Neural cell (in vitro differentiated cells): ENCODE measurements at regions not wholly inside any gene's neighbourhood (a gene's known extent, or its start where the extent isn't known, plus 50 kb on each side); places are given as distances from the start of the nearest gene placed in this dataset.

Experiments
- H2AFZ ChIP-seq: fragments of 200-600, 300-800 bp; sonication (generic), shearing (Covaris generic); 2 replicates; pipeline ENCODE4 v1.6.0; 2014; ENCODE audit warnings: low read depth, mild to moderate bottlenecking, antibody characterized with exemption, low read length, moderate library complexity
- H3F3A ChIP-seq: fragments of 200-600 bp; shearing (Covaris generic); 2 replicates; pipeline ENCODE4 v1.6.1; 2016; ENCODE audit warnings: mild to moderate bottlenecking, moderate library complexity, mixed read lengths, antibody characterized with exemption, low read length; ENCODE audit not compliant: insufficient read depth, poor library complexity, severe bottlenecking
- H3K27ac ChIP-seq: fragments of 200-600, 300-800 bp; sonication (generic), shearing (Covaris generic); 2 replicates; pipeline ENCODE4 v1.5.1; 2014; ENCODE audit warnings: mild to moderate bottlenecking, low read length, moderate library complexity
- H3K27me3 ChIP-seq: fragments of 300-800, 200-600 bp; sonication (generic), shearing (Covaris generic); 2 replicates; pipeline ENCODE4 v1.6.0; 2014; ENCODE audit warnings: mild to moderate bottlenecking, low read depth, low read length, moderate library complexity; ENCODE audit not compliant: insufficient read depth
- H3K36me3 ChIP-seq: fragments of 300-800, 200-600 bp; sonication (generic), shearing (Covaris generic); 2 replicates; pipeline ENCODE4 v1.5.1; 2014; ENCODE audit warnings: mild to moderate bottlenecking, antibody characterized with exemption, low read length, moderate library complexity; ENCODE audit not compliant: insufficient read depth
- H3K4me2 ChIP-seq: fragments of 300-800, 200-600 bp; sonication (generic), shearing (Covaris generic); 2 replicates; pipeline ENCODE4 v1.6.0; 2014; ENCODE audit warnings: mild to moderate bottlenecking, low read length
- H3K4me3 ChIP-seq: fragments of 300-800, 200-600 bp; sonication (generic), shearing (Covaris generic); 2 replicates; pipeline ENCODE4 v1.5.1; 2014; ENCODE audit warnings: mild to moderate bottlenecking, low read length, moderate library complexity
- H3K79me2 ChIP-seq: fragments of 200-600 bp; shearing (Covaris generic); replicated peaks from 2 replicates; pipeline ENCODE4 v1.6.0; 2014; ENCODE audit warnings: mild to moderate bottlenecking, low read length, moderate library complexity; ENCODE audit not compliant: insufficient read depth
- H3K9ac ChIP-seq: fragments of 300-800, 200-600 bp; sonication (generic), shearing (Covaris generic); 2 replicates; pipeline ENCODE4 v1.6.1; 2016; ENCODE audit warnings: mild to moderate bottlenecking, low read length, mixed read lengths
- H3K9me2 ChIP-seq: fragments of 200-600 bp; shearing (Covaris generic); 2 replicates; pipeline ENCODE4 v1.6.1; 2016; ENCODE audit warnings: mild to moderate bottlenecking, low read length, mixed read lengths; ENCODE audit not compliant: insufficient read depth
- H3K9me3 ChIP-seq: fragments of 200-600, 300-800 bp; sonication (generic), shearing (Covaris generic); 2 replicates; pipeline ENCODE4 v1.6.1; 2016; ENCODE audit warnings: mild to moderate bottlenecking, mixed run types, low read length, moderate library complexity, mixed read lengths
- H4K20me1 ChIP-seq: fragments of 200-600 bp; shearing (Covaris generic); 2 replicates; pipeline ENCODE4 v1.6.1; 2016; ENCODE audit warnings: mild to moderate bottlenecking, mixed run types; ENCODE audit not compliant: insufficient read depth
- EP300 ChIP-seq: fragments of 450-650 bp; conservative IDR thresholded peaks from 2 replicates; pipeline ENCODE4 v1.6.1; 2014; ENCODE audit warnings: antibody characterized with exemption, mild to moderate bottlenecking, moderate library complexity; ENCODE audit not compliant: poor library complexity, severe bottlenecking
- EZH2 ChIP-seq: fragments of 200-600, 300-800 bp; shearing (Covaris generic), sonication (generic); IDR thresholded peaks from 2 replicates; pipeline ENCODE4 v1.6.1; 2014; ENCODE audit warnings: antibody characterized with exemption, low read length, borderline replicate concordance, mild to moderate bottlenecking; ENCODE audit not compliant: insufficient read depth, poor library complexity, severe bottlenecking
- MXI1 ChIP-seq: fragments of 450-650 bp; conservative IDR thresholded peaks from 2 replicates; pipeline ENCODE4 v1.6.1; 2014; ENCODE audit warnings: antibody characterized with exemption, mild to moderate bottlenecking; ENCODE audit not compliant: poor library complexity, severe bottlenecking
- POLR2AphosphoS5 ChIP-seq: IDR thresholded peaks from 2 replicates; pipeline ENCODE4 v1.6.1; 2012
- RAD21 ChIP-seq: fragments of 450-650 bp; conservative IDR thresholded peaks from 2 replicates; pipeline ENCODE4 v1.6.1; 2014; ENCODE audit warnings: antibody characterized with exemption, mild to moderate bottlenecking, moderate library complexity
- SMC3 ChIP-seq: fragments of 450-650 bp; conservative IDR thresholded peaks from 2 replicates; pipeline ENCODE4 v1.6.1; 2014; ENCODE audit warnings: antibody characterized with exemption, mild to moderate bottlenecking, moderate library complexity; ENCODE audit not compliant: poor library complexity
- TAF1 ChIP-seq: IDR thresholded peaks from 2 replicates; pipeline ENCODE4 v1.6.1; 2012; ENCODE audit warnings: low read depth
- TF ChIP-seq, protein P1 (sequence below): IDR thresholded peaks from 2 replicates; pipeline ENCODE4 v1.6.1; 2012; ENCODE audit warnings: borderline replicate concordance
- TF ChIP-seq, protein P2 (sequence below): fragments of 450-650 bp; IDR thresholded peaks from 2 replicates; pipeline ENCODE4 v1.5.1; 2014; ENCODE audit warnings: antibody characterized with exemption, mild to moderate bottlenecking, moderate library complexity; ENCODE audit not compliant: poor library complexity, severe bottlenecking

- Histone ChIP-seq H3K4me2 (no peak overlapping the region), H2AFZ (no peak overlapping the region), H3K9ac (no peak overlapping the region), H3K9me2 (no peaks in the 10 kb centered on the region), H4K20me1 (no peaks in the 10 kb centered on the region), H3K4me3 (no peak overlapping the region), H3K79me2 (no peaks in the 10 kb centered on the region), H3K27ac (no peak overlapping the region), H3K36me3 (no peaks in the 10 kb centered on the region), H3F3A (no peaks in the 10 kb centered on the region), H3K27me3 (no peaks in the 10 kb centered on the region), H3K9me3 (no peaks in the 10 kb centered on the region)
- no peak for TF ChIP-seq TAF1
- TF ChIP-seq, protein P1, sequence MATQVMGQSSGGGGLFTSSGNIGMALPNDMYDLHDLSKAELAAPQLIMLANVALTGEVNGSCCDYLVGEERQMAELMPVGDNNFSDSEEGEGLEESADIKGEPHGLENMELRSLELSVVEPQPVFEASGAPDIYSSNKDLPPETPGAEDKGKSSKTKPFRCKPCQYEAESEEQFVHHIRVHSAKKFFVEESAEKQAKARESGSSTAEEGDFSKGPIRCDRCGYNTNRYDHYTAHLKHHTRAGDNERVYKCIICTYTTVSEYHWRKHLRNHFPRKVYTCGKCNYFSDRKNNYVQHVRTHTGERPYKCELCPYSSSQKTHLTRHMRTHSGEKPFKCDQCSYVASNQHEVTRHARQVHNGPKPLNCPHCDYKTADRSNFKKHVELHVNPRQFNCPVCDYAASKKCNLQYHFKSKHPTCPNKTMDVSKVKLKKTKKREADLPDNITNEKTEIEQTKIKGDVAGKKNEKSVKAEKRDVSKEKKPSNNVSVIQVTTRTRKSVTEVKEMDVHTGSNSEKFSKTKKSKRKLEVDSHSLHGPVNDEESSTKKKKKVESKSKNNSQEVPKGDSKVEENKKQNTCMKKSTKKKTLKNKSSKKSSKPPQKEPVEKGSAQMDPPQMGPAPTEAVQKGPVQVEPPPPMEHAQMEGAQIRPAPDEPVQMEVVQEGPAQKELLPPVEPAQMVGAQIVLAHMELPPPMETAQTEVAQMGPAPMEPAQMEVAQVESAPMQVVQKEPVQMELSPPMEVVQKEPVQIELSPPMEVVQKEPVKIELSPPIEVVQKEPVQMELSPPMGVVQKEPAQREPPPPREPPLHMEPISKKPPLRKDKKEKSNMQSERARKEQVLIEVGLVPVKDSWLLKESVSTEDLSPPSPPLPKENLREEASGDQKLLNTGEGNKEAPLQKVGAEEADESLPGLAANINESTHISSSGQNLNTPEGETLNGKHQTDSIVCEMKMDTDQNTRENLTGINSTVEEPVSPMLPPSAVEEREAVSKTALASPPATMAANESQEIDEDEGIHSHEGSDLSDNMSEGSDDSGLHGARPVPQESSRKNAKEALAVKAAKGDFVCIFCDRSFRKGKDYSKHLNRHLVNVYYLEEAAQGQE = no peak
- TF ChIP-seq SMC3 = no peak
Measured at GRCh38 chr4:27881705-27882104, 1021.1 kb downstream of the STIM2 start.

GRCh38 chr4:27886120-27886519 is 1025.5 kb downstream of the STIM2 start:
- no peak overlapping the region for H3K4me2 ChIP-seq
- H3K79me2 ChIP-seq = no peaks in the 10 kb centered on the region
- H3K36me3 ChIP-seq = no peaks in the 10 kb centered on the region
- H2AFZ ChIP-seq = no peak overlapping the region
- no peak for TF ChIP-seq POLR2AphosphoS5
- TF ChIP-seq SMC3 = no peak
- TF ChIP-seq, protein P2, sequence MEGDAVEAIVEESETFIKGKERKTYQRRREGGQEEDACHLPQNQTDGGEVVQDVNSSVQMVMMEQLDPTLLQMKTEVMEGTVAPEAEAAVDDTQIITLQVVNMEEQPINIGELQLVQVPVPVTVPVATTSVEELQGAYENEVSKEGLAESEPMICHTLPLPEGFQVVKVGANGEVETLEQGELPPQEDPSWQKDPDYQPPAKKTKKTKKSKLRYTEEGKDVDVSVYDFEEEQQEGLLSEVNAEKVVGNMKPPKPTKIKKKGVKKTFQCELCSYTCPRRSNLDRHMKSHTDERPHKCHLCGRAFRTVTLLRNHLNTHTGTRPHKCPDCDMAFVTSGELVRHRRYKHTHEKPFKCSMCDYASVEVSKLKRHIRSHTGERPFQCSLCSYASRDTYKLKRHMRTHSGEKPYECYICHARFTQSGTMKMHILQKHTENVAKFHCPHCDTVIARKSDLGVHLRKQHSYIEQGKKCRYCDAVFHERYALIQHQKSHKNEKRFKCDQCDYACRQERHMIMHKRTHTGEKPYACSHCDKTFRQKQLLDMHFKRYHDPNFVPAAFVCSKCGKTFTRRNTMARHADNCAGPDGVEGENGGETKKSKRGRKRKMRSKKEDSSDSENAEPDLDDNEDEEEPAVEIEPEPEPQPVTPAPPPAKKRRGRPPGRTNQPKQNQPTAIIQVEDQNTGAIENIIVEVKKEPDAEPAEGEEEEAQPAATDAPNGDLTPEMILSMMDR = no peak
- no peak for TF ChIP-seq TAF1
- no peak for TF ChIP-seq RAD21
- TF ChIP-seq, protein P1 = no peak
- TF ChIP-seq EZH2 = no peak
- TF ChIP-seq MXI1 = no peak
- TF ChIP-seq EP300 = no peak
- no peak overlapping the region for H3K9ac ChIP-seq
- H3K9me3 ChIP-seq = no peaks in the 10 kb centered on the region
- H3F3A ChIP-seq = no peaks in the 10 kb centered on the region
- no peak overlapping the region for H3K27ac ChIP-seq
- H3K9me2 ChIP-seq = no peaks in the 10 kb centered on the region
- H3K27me3 ChIP-seq = no peaks in the 10 kb centered on the region
- H4K20me1 ChIP-seq = no peaks in the 10 kb centered on the region
- no peak overlapping the region for H3K4me3 ChIP-seq
